ENCODE measurements at regions not wholly inside any gene's neighbourhood (a gene's known extent, or its start where the extent isn't known, plus 50 kb on each side); places are given as distances from the start of the nearest gene placed in this dataset.

DNA sequence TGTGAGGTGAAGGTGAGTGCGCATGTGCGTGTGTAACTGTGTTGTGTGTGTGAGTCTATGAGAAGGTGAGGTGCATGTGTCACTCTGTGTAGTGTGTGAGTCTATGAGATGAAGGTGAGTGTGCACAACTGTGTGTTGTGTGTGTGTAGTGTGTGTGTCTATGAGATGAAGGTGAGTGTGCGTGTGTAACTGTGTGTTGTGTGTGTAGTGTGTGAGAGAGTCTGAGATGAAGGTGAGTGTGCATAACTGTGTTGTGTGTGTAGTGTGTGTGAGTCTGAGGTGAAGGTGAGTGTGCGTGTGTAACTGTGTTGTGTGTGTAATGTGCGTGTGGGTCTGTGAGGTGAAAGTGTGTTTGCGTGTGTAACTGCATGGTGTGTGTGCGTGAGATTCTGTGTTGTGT lies 154.0 kb downstream of the FOXD2 start:
- TF ChIP-seq, protein P1, sequence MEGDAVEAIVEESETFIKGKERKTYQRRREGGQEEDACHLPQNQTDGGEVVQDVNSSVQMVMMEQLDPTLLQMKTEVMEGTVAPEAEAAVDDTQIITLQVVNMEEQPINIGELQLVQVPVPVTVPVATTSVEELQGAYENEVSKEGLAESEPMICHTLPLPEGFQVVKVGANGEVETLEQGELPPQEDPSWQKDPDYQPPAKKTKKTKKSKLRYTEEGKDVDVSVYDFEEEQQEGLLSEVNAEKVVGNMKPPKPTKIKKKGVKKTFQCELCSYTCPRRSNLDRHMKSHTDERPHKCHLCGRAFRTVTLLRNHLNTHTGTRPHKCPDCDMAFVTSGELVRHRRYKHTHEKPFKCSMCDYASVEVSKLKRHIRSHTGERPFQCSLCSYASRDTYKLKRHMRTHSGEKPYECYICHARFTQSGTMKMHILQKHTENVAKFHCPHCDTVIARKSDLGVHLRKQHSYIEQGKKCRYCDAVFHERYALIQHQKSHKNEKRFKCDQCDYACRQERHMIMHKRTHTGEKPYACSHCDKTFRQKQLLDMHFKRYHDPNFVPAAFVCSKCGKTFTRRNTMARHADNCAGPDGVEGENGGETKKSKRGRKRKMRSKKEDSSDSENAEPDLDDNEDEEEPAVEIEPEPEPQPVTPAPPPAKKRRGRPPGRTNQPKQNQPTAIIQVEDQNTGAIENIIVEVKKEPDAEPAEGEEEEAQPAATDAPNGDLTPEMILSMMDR (IDR thresholded peaks at IDR 0.05): no peak
- TF ChIP-seq EP300 (IDR thresholded peaks at IDR 0.05): no peak
- TF ChIP-seq POLR2AphosphoS5 (IDR thresholded peaks at IDR 0.05): no peak
- no peak for TF ChIP-seq POLR2A (IDR thresholded peaks at IDR 0.05)

Data from suprapubic skin (tissue), 4 donors.